HUDEP-2 (cell line): ENCODE measurements at regions not wholly inside any gene's neighbourhood (a gene's known extent, or its start where the extent isn't known, plus 50 kb on each side); places are given as distances from the start of the nearest gene placed in this dataset.
"Not testable (repeated sequence)": the region's sequence is repeated elsewhere in the genome, so short reads cannot be mapped to it uniquely, and the experiment has no call there.

Source experiments
- DNase-seq, 76 experiments: peaks; one replicate each; lab custom pipeline; 2025; ENCODE audit not compliant: unreplicated experiment in 76 of 76; lab: John Stamatoyannopoulos, UW

- DNase-seq: no peak
Observed at GRCh38 chr6:16912756-16913155, 151.5 kb upstream of the ATXN1 start.

GRCh38 chr6:16911088-16911487 is 149.8 kb upstream of the ATXN1 start:
- no peak for DNase-seq

GRCh38 chr6:16909658-16910360 is 148.5 kb upstream of the ATXN1 start:
- no peak for DNase-seq

GRCh38 chr6:16907991-16908390 is 146.7 kb upstream of the ATXN1 start:
- no peak for DNase-seq

- DNase-seq: no peak
Observed at GRCh38 chr6:16904957-16905356, 143.7 kb upstream of the ATXN1 start.

GRCh38 chr6:16903470-16903869 is 142.2 kb upstream of the ATXN1 start:
- DNase-seq: no peak

- no peak for DNase-seq
Observed at GRCh38 chr6:16902502-16902901, 141.2 kb upstream of the ATXN1 start.

GRCh38 chr6:16901782-16902181 is 140.5 kb upstream of the ATXN1 start:
- peak in 4 of 76 experiments; percentile 3 to 21 (median 6) for DNase-seq

GRCh38 chr6:16901306-16901705 is 140.0 kb upstream of the ATXN1 start:
- no peak for DNase-seq

GRCh38 chr6:16898640-16899396 is 137.6 kb upstream of the ATXN1 start:
- no peak for DNase-seq

GRCh38 chr6:16897669-16898068 is 136.4 kb upstream of the ATXN1 start:
- DNase-seq: no peak

- DNase-seq: no peak
Observed at GRCh38 chr6:16894301-16894700, 133.0 kb upstream of the ATXN1 start.

- not testable (repeated sequence) for DNase-seq
Observed at GRCh38 chr6:16891110-16891509, 129.8 kb upstream of the ATXN1 start.

GRCh38 chr6:16885411-16886160 is 124.3 kb upstream of the ATXN1 start:
- DNase-seq: no peak

GRCh38 chr6:16884526-16884925 is 123.3 kb upstream of the ATXN1 start:
- no peak for DNase-seq

GRCh38 chr6:16883414-16883813 is 122.2 kb upstream of the ATXN1 start:
- DNase-seq: no peak

- no peak for DNase-seq
Observed at GRCh38 chr6:16882230-16882629, 121.0 kb upstream of the ATXN1 start.

GRCh38 chr6:16876852-16877251 is 115.6 kb upstream of the ATXN1 start:
- DNase-seq: not testable (repeated sequence)

- DNase-seq: no peak
Observed at GRCh38 chr6:16876201-16876600, 114.9 kb upstream of the ATXN1 start.

GRCh38 chr6:16873698-16874097 is 112.4 kb upstream of the ATXN1 start:
- no peak for DNase-seq

- DNase-seq: no peak
Observed at GRCh38 chr6:16872543-16873235, 111.4 kb upstream of the ATXN1 start.
